Kidney capillary endothelial cell (primary cell): ENCODE measurements at regions not wholly inside any gene's neighbourhood (a gene's known extent, or its start where the extent isn't known, plus 50 kb on each side); places are given as distances from the start of the nearest gene placed in this dataset.

Source experiments
- DNase-seq: peaks from one replicate; pipeline ENCODE4 v3.0.0-alpha.2; 2018; ENCODE audit warnings: low spot score

DNA sequence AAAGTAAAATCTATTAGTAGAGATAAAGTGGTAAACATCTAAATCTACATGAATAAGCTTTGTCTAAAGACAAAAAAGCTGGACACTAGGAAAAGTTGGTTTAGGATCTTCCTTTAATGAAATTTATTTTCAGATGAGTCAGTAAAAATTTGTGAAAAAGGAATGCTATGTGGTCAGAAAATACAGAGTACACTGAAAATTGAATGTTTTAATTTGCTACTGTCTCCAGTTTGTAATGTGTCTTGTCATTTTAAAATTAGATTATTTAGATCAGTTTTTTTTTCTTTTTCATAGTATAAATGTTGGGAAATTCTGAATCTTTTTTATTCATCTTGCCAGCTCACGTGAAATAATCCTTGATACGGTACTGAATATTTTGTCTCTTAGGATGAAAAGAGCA lies 56.9 kb downstream of the SLITRK6 start:
- no peak for DNase-seq

DNA sequence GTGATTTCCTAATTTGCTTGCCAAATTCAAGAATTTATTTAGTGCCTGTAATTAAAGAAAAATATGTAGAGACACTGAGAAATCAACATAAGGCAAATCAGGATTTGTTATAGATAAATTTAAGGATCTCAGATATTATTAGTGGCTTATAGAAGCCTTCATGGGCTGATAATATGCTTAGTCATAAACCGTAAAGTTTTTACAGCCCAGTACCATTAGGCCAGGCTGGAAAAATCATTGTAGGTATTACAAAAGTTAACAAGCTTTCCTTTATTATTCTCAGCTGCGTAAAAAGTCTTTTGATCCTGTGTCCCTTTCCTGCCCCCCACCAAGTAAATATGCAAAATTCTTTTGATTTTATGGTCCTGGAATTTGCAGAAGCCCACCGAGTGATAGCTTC lies 58.2 kb downstream of the SLITRK6 start:
- DNase-seq = no peak

GRCh38 chr13:85738696-85739320 lies 60.4 kb downstream of the SLITRK6 start:
- DNase-seq = no peak

GRCh38 chr13:85737952-85738351 lies 61.3 kb downstream of the SLITRK6 start:
- no peak for DNase-seq

GRCh38 chr13:85729296-85729695 lies 69.9 kb downstream of the SLITRK6 start:
- DNase-seq = no peak

GRCh38 chr13:85728811-85729210 lies 70.4 kb downstream of the SLITRK6 start:
- DNase-seq = no peak

GRCh38 chr13:85725433-85725832 lies 73.8 kb downstream of the SLITRK6 start:
- DNase-seq = no peak

GRCh38 chr13:85724546-85725432 lies 74.4 kb downstream of the SLITRK6 start:
- DNase-seq = no peak

- no peak for DNase-seq
These were observed 79.5 kb downstream of the SLITRK6 start for GRCh38 chr13:85719749-85720148.

DNA sequence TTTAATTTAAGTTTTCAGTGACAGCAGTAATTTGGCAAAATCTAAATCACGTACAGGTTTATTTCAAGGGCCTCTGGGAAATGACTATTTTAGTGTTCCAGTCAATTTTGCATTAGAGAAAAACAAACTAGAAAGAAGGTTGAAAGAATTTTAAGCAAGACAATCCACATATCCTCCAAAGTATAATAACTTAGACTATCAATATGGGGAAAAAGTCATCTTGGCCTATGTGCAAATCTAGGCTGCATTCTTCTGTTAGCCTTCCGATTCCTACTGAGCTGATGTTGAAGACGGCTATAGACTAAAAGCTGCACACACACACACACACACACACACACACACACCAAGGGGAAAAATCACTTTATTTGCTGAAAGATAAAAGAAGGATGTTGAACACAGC lies 81.3 kb downstream of the SLITRK6 start:
- no peak for DNase-seq

DNA sequence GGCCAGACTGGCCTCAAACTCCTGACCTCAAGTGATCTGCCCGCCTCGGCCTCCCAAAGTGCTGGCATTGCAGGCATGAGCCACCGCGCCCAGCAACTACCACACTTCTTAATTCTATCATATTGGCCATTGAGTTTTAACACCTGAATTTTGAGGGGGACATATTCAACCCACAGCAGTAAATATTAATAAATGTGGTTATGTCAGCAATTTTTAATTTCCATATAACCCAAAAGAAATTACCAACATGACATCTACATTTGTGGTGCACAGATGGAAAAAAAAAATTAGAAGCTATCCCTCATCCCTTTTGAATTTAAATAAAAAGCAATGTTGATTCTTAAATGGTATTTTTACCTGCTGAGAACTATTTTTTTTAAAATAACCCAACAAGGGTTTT lies 88.7 kb downstream of the SLITRK6 start:
- no peak for DNase-seq

DNA sequence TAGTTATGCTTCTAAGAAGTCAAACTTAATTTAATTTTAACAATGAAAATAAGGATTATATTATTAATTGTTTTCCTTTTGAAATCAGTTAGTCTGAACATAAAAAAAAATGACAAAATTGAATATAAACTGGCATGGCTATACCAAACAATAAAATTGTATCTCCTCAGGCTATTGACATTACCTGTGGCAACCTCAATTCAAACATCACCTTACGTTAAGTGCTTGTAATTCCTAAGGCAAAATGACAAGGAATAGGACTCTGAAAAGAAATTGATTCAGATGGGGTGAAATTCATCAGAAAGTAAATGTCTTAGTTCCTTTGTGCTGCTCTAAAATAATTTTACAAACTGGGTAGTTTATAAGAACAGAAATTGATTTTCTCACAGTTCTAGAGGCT lies 89.5 kb downstream of the SLITRK6 start:
- no peak for DNase-seq

- DNase-seq = no peak
These were observed 90.1 kb downstream of the SLITRK6 start for GRCh38 chr13:85709072-85709471.

DNA sequence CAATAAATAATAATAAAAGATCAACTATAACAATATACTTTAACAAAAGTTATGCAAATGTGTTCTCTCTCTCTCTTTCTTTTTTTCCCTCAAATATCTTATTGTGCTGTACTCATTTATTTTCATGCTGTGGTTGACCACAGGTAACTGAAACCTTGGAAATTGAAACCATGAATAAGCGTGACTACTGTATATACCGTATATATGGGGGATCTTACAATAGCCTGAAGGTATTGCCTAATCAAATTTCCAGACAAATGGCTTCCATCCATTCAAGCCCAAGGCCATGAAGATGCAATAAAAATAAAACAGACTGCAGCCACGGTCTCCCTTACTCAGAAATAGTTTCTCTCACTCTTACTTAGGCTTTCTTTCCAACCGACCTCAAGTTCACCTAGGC lies 98.3 kb downstream of the SLITRK6 start:
- no peak for DNase-seq

DNA sequence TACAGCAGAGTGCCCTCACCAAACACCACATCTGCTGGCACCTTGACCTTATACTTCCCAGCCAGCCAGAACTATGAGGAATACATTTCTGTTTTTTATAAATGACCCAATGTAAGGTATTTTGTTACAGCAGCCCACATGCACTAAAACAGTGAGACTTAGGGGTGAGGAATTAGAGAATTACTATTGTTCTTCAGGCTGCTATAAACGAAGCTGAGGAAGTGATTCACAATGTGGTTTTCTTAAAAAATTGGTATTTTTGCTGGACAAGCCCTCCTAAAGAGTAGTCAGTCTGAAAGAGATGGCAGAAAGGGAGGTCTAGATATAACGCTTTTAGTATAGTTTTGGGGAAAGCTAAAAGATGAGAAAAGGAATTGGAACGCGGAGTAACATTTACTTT lies 101.0 kb downstream of the SLITRK6 start:
- DNase-seq = no peak

- DNase-seq = no peak
These were observed 104.2 kb downstream of the SLITRK6 start for GRCh38 chr13:85694992-85695391.

DNA sequence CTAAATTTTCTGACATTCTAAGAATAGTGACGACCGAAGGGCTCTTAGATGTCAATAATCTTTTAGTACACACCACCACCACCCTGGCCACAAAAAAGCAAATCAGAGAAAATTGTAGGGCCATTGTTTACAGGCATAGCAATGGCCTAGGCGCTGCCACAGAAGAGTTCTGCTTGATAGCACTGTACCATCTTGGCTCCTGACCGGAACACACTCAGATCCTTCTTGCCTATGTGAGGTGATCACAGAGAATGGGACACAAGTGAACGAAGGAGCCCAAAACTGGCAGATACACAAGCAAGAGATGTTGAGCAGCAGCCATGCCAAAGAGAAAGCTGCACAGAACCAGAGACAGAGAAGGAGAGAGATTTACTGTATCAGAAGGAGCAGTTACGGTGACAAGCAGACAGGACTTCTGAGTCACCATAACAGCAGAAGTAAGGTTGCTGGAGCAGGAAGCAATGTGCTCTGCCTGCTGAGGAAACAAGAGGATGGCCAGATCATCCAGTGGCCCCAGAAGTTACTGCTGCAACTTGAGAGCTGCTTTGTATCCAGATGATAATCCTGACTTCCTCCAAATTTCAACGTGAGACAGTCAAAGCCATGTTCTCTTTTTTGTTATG lies 105.2 kb downstream of the SLITRK6 start:
- DNase-seq = no peak

- DNase-seq = no peak
These were observed 108.9 kb downstream of the SLITRK6 start for GRCh38 chr13:85690368-85690767.

- DNase-seq = no peak
These were observed 113.8 kb downstream of the SLITRK6 start for GRCh38 chr13:85685436-85685835.

DNA sequence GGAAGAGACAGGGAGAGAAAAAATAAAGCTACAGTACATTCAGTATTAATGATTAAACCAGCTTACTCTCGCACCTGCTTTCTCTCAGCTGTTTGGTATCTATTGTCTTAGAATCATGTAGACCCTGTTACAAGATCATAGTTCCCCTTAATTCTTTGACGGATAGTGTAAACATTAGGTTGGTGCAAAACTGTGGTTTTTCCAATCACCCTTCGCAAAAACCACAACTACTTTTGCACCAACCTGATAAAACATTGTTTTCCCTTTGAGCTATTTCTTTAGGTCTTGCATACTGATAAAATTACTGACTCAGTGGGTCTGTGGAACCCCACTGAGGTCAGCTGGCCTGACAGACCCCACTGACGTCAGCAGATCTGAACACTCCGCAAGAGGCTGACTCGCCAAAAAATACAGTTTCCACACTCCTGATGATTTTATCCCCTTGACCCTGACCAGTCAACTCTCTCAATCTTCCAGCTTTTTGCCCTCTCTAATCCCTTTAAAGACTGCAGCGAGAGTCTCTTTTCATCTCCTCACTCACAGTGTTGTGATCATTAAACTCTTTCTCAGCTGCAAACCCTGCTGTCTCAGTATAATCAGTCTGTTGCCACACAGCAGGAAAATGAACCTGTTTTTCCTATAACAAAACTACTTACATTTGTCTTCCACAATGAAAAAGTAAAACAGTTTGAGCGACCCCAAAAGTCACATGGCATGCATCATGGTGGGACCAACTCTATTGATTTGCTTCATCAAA lies 123.9 kb downstream of the SLITRK6 start:
- DNase-seq = no peak

DNA sequence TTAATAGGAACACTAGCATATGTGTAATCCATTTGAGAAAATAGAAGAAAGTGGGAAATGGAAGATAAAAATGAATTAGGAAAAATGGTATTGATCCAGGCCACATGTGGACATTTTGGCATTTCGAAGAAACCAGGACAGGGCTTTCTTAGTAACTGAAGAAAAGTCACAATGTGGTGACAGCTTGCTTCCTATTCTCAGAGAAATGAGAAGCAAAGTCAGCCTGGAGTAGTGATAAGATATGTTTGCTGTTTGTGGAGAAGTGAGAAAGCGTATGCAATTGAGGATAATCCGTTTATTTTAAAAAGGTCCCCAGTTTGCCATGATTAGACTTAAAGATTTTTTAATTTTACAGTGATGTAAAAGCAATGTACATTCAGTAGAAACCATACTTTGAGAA lies 127.9 kb downstream of the SLITRK6 start:
- DNase-seq = no peak

- DNase-seq = no peak
These were observed 132.9 kb downstream of the SLITRK6 start for GRCh38 chr13:85666356-85666755.
